NCI-H526 treated with DMSO at 0.1 percent for 48 hours (cell line): ENCODE measurements at regions not wholly inside any gene's neighbourhood (a gene's known extent, or its start where the extent isn't known, plus 50 kb on each side); places are given as distances from the start of the nearest gene placed in this dataset.
"Not testable (repeated sequence)": the region's sequence is repeated elsewhere in the genome, so short reads cannot be mapped to it uniquely, and the experiment has no call there.

ENCODE experiments used
- DNase-seq: peaks from one replicate; lab custom pipeline; 2025; lab: John Stamatoyannopoulos, UW

DNA sequence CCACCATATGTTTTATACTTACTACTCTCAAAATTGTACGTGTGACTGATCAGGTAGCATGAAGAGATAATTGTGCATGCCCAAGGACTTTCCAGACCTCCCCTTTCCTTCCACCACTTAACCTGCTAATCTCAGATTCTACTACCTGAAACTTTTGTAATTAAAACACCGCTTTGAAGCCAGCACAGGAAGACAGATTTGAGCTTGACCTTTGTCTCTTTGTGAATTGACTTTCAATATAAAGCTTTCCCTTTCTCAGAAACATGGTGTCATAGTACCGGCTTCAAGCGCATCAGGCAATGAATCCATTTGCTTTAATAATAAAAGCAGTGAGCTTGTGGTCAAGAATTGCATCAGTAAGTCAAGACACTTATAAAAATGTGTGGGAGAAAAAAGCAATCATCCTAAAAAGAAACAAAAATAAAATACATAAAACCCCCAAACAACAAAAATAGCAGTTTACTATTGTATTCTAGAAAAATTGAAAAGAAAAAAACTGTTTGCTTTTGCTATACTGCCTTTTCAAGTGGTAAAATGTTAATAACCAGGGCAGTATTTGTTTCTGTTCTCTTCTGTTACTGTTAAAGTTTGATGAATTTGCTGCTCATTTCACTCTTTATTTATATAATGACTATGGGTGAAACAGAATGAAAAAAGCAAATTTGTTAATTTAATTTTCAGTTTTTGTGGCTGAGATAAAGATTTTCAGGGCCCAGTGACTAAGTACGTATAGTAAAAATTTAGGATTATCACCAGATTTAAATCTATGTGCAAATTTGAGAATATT lies 2075.3 kb downstream of the PCDH9 start:
- DNase-seq = no peak

GRCh38 chr13:65149687-65150086 lies 2080.4 kb downstream of the PCDH9 start:
- DNase-seq = no peak

GRCh38 chr13:65143920-65144319 lies 2086.2 kb downstream of the PCDH9 start:
- DNase-seq = no peak

GRCh38 chr13:65133094-65133493 lies 2097.0 kb downstream of the PCDH9 start:
- no peak for DNase-seq

- DNase-seq = no peak
These were observed 2104.9 kb downstream of the PCDH9 start for GRCh38 chr13:65125236-65125635.

GRCh38 chr13:65112531-65112941 lies 2117.6 kb downstream of the PCDH9 start:
- no peak for DNase-seq

GRCh38 chr13:65112123-65112522 lies 2118.0 kb downstream of the PCDH9 start:
- DNase-seq = no peak

GRCh38 chr13:65111223-65111622 lies 2118.9 kb downstream of the PCDH9 start:
- no peak for DNase-seq

DNA sequence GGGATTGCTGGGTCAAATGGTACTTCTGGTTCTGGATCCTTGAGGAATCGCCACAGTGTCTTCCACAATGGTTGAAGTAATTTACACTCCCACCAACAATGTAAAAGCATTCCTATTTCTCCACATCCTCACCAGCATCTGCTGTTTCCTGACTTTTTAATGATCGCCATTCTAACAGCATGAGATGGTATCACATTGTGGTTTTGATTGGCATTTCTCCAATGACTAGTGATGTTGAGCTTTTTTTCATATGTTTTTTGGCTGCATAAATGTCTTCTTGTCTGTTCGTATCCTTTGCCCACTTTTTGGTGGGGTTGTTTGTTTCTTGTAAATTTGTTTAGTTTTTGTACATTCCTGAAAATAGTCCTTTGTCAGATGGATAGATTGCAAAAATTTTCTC lies 2125.7 kb downstream of the PCDH9 start:
- DNase-seq = not testable (repeated sequence)

GRCh38 chr13:65103351-65103750 lies 2126.8 kb downstream of the PCDH9 start:
- DNase-seq = no peak

DNA sequence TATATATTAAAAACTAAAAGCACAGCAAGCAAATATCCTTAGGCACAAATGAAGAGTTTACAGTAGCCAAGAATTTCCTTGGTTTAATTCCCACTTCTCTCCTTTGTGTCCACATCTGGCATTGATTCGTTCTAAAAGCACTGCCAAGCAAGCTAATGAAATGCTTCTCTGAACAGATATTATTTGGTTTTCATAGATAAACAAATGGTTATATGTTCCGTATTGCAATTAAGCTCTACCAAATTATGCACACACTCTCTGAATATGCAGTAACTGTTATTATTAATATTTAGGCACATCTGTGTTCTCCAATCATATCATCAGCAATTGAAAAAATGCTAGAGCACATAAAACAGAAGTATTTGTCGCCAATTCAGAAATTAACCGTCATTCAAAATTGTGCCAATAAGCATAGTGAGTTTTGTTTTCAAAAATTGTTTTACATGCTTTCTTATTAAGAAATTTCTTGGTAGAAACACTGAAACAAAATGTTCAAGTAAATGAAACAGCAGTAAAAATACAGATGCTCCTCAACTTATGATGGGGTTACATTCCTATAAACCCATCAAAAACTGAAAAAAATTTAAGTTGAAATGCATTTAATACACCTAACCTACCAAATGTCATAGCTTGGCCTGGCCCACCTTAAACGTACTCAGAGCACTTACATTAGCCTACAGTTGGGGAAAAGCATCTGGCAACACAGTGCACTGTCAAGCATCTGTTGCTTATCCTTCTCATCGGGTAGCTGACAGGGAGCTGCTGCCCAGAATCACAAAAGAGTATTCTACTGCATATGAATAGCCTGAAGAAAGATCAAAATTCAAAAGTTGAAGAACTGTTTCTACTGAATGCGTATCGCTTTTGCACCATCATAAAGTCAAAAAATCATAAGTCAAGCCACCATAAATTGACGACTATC lies 2134.7 kb downstream of the PCDH9 start:
- no peak for DNase-seq

GRCh38 chr13:65093357-65093756 lies 2136.8 kb downstream of the PCDH9 start:
- DNase-seq = no peak

- DNase-seq = no peak
These were observed 2139.1 kb downstream of the PCDH9 start for GRCh38 chr13:65091031-65091430.

- no peak for DNase-seq
These were observed 2139.9 kb downstream of the PCDH9 start for GRCh38 chr13:65090186-65090585.

DNA sequence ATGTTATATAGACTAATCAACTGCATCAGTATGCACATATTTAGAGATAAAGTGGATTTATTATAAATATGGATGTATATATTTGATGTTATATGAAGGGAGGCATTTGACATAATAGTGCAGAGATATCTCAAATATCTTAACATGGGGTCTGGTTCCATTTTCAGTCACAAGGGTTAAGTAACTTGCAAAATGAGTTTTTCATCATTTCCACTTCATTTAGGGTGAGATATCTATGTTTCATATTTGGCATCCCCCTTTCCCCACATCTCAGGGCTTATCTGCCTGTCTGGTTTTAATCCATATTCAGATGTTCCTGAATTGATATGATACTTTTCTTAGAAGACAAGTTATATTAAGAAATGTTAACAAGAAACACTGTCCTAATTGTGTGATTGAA lies 2141.2 kb downstream of the PCDH9 start:
- no peak for DNase-seq

DNA sequence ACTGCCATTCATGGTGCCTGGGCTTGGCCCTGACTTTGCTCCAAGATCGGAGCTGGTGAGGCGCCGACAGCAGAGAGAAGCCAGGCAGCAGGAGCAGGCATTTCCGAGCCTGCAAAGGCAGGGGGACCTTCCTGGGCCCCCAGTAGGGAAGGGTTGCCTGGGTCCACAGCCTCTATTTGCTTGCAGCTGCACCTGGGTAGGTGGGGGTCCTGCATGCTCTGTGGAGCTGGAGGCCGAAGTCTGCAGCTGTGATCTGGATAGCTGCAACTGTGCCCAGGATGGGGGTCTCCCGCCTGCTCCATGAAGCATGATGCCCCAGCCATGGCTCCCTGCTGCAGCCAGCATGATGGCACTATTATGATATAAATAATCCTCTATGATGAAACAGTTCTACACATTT lies 2144.2 kb downstream of the PCDH9 start:
- DNase-seq = no peak

- no peak for DNase-seq
These were observed 2155.9 kb downstream of the PCDH9 start for GRCh38 chr13:65074248-65074647.

GRCh38 chr13:65064967-65065366 lies 2165.2 kb downstream of the PCDH9 start:
- no peak for DNase-seq

- DNase-seq = no peak
These were observed 2166.4 kb downstream of the PCDH9 start for GRCh38 chr13:65063753-65064152.

GRCh38 chr13:65057986-65058385 lies 2172.2 kb downstream of the PCDH9 start:
- DNase-seq = no peak

- no peak for DNase-seq
These were observed 2175.9 kb downstream of the PCDH9 start for GRCh38 chr13:65054277-65054676.

GRCh38 chr13:65036999-65037398 lies 2193.1 kb downstream of the PCDH9 start:
- DNase-seq = no peak

GRCh38 chr13:65035302-65035701 lies 2194.8 kb downstream of the PCDH9 start:
- no peak for DNase-seq
